ENCODE measurements at regions not wholly inside any gene's neighbourhood (a gene's known extent, or its start where the extent isn't known, plus 50 kb on each side); places are given as distances from the start of the nearest gene placed in this dataset.

DNA sequence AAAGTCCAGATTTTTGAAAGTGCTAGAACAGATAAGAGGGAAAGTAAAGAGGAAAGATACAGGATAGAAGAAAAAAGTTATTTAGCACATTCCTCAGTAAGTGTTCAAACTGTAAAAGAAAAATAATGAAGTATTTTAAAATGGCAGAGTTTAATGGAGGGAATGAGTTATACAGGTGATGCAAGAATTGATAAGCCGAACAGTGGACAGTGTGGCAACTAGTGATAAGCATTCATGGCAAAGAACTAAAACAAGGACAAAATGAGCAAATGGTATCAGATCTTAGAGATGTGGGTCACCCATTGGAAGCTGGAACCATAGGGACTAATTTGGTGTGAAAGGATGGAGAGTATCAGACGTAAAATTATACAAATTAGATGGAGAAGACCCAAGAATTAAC lies 622.9 kb upstream of the SGO1 start (continued):
- TF ChIP-seq ZNF462 (CRISPR knock-in tag; IDR thresholded peaks at IDR 0.05) (no peak), ZNF114 (CRISPR knock-in tag; IDR thresholded peaks at IDR 0.05) (no peak), CTCF (conservative IDR thresholded peaks at IDR 0.05; ENCODE audit: low read depth in 2 of 2) (no peak), CREB1 (CRISPR knock-in tag; IDR thresholded peaks at IDR 0.05; ENCODE audit: low read depth) (no peak), JUNB (IDR thresholded peaks at IDR 0.05; ENCODE audit: unreplicated experiment) (no peak), NANOG (IDR thresholded peaks at IDR 0.05; ENCODE audit: borderline replicate concordance) (no peak), ZNF331 (CRISPR knock-in tag; IDR thresholded peaks at IDR 0.05; ENCODE audit: low read depth) (no peak), EZH2 (IDR thresholded peaks at IDR 0.05; ENCODE audit: low read depth, unreplicated experiment) (no peak)

DNA sequence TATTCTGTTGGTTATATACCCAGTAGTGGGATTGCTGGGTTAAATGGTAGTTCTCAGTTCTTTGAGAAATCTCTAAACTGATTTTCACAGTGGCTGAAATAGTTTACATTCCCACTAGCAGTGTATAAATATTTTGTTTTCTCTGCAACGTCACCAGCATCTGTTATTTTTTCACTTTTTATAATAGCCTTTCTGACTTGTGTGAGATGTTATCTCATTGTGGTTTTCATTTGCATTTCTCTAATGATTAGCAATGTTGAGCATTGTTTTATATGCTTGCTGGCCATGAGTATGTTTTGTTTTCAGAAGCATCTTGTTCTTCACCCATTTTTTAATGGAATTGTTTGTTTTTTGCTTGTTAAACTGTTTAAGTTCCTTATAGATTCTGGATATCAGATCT lies 612.7 kb upstream of the SGO1 start:
- Histone ChIP-seq H3K4me2 (no peak overlapping the region), H3F3A (replicated peaks; ENCODE audit: low read depth) (no peaks in the 10 kb centered on the region), H3K36me3 (ENCODE audit: insufficient read depth) (no peaks in the 10 kb centered on the region), H2AFZ (no peak overlapping the region), H3K79me2 (replicated peaks; ENCODE audit: insufficient read depth) (no peaks in the 10 kb centered on the region), H3K4me1 (ENCODE audit: insufficient read depth) (no peaks in the 10 kb centered on the region), H3K27ac (ENCODE audit: low read depth) (no peak overlapping the region), H3K9me2 (ENCODE audit: insufficient read depth) (no peaks in the 10 kb centered on the region), H4K20me1 (replicated peaks; ENCODE audit: insufficient read depth) (no peaks in the 10 kb centered on the region), H3K4me3 (no peak overlapping the region), H3K27me3 (ENCODE audit: insufficient read depth) (no peaks in the 10 kb centered on the region)
- Mint-ChIP-seq H3K36me3 (ENCODE audit: low read depth) (no peaks in the 10 kb centered on the region), H3K9me3 (no peaks in the 10 kb centered on the region), H3K4me1 (no peaks in the 10 kb centered on the region), H3K27ac (no peak overlapping the region), H3K4me3 (no peak overlapping the region), H3K27me3 (ENCODE audit: insufficient read depth, low read depth, poor library complexity) (no peaks in the 10 kb centered on the region)
- no peak for ATAC-seq
- DNase-seq (ENCODE audit: low spot score) = no peak
- TF ChIP-seq ZNF462 (CRISPR knock-in tag; IDR thresholded peaks at IDR 0.05) = no peak
- TF ChIP-seq STAT1 (IDR thresholded peaks at IDR 0.05; ENCODE audit: unreplicated experiment) = no peak
- no peak for TF ChIP-seq EZH2phosphoT487 (IDR thresholded peaks at IDR 0.05; ENCODE audit: unreplicated experiment)
